CD14-positive monocyte (primary cell): ENCODE measurements at regions not wholly inside any gene's neighbourhood (a gene's known extent, or its start where the extent isn't known, plus 50 kb on each side); places are given as distances from the start of the nearest gene placed in this dataset.
A peak's percentile ranks its signal among the peaks of the same experiment; 100 is the strongest.

Source experiments
- DNase-seq, 3 donors: peaks; one replicate each; pipeline ENCODE4 v3.0.0-alpha.2; 2011 to 2022
- H2AFZ ChIP-seq: 2 replicates; pipeline ENCODE4 v1.6.0; 2012; ENCODE audit warnings: mild to moderate bottlenecking, low read depth, low read length, inconsistent platforms; ENCODE audit not compliant: insufficient read depth, poor library complexity, severe bottlenecking
- H3K27ac ChIP-seq, 2 donors: 1 replicate in 1 of 2; 2 replicates in 1 of 2; pipeline ENCODE4 v1.5.1; 2012 to 2013; ENCODE audit warnings: low read length in 2 of 2, control low read depth in 1 of 2, inconsistent platforms in 1 of 2, low read depth in 1 of 2, mild to moderate bottlenecking in 1 of 2
- H3K27me3 ChIP-seq, 2 donors: one replicate each; pipeline versions ENCODE4 v1.6.0 to v1.6.1; 2011 to 2013; ENCODE audit warnings: low read length in 2 of 2; ENCODE audit not compliant: control insufficient read depth in 2 of 2, insufficient read depth in 2 of 2
- H3K36me3 ChIP-seq, 2 donors: replicated peaks in 1 of 2; 1 replicate in 1 of 2; 2 replicates in 1 of 2; pipeline versions ENCODE4 v1.5.1 to v1.6.1; 2012 to 2013; ENCODE audit warnings: low read length in 2 of 2, control low read depth in 1 of 2, inconsistent platforms in 1 of 2, mild to moderate bottlenecking in 1 of 2; ENCODE audit not compliant: insufficient read depth in 2 of 2, control insufficient read depth in 1 of 2
- H3K4me1 ChIP-seq, 2 donors: 1 replicate in 1 of 2; 2 replicates in 1 of 2; pipeline versions ENCODE4 v1.5.1 to v1.6.1; 2012 to 2013; ENCODE audit warnings: low read length in 2 of 2, control low read depth in 1 of 2, inconsistent platforms in 1 of 2, mild to moderate bottlenecking in 1 of 2, moderate library complexity in 1 of 2; ENCODE audit not compliant: insufficient read depth in 2 of 2, control insufficient read depth in 1 of 2
- H3K4me2 ChIP-seq: replicated peaks from 2 replicates; pipeline ENCODE3; 2012; ENCODE audit warnings: low read length, moderate library complexity, mild to moderate bottlenecking; ENCODE audit not compliant: poor library complexity, severe bottlenecking; ENCODE audit errors: extremely low read depth
- H3K4me3 ChIP-seq, 3 experiments: fragments of 200-600 bp in 1 of 3; sonication (generic) in 1 of 3; replicated peaks in 1 of 3; 1 replicate in 2 of 3; 2 replicates in 1 of 3; pipeline ENCODE4 v1.5.1; 2011 to 2013; ENCODE audit warnings: low read length in 3 of 3, mild to moderate bottlenecking in 3 of 3, control low read depth in 2 of 3, low read depth in 2 of 3, inconsistent platforms in 1 of 3, moderate library complexity in 1 of 3
- H3K79me2 ChIP-seq: 2 replicates; pipeline ENCODE4 v1.6.0; 2012; ENCODE audit warnings: mild to moderate bottlenecking, control low read depth, inconsistent platforms, low read length, moderate library complexity; ENCODE audit not compliant: insufficient read depth
- H3K9ac ChIP-seq: 2 replicates; pipeline ENCODE4 v1.6.0; 2017; ENCODE audit warnings: low read length, mild to moderate bottlenecking; ENCODE audit not compliant: insufficient read depth, poor library complexity, severe bottlenecking
- H3K9me3 ChIP-seq, 2 donors: replicated peaks in 1 of 2; 1 replicate in 1 of 2; 2 replicates in 1 of 2; pipeline versions ENCODE4 v1.5.1 to v1.6.1; 2012 to 2013; ENCODE audit warnings: low read length in 2 of 2, control low read depth in 1 of 2; ENCODE audit not compliant: control insufficient read depth in 1 of 2, insufficient read depth in 1 of 2
- H4K20me1 ChIP-seq: 2 replicates; pipeline ENCODE4 v1.6.0; 2012; ENCODE audit warnings: mild to moderate bottlenecking, low read length, control low read depth, moderate library complexity; ENCODE audit not compliant: insufficient read depth
- H3K27ac Mint-ChIP-seq, 7 donors: one replicate each; pipeline ENCODE4 v1.8.0; 2020; ENCODE audit warnings: mild to moderate bottlenecking in 7 of 7, mixed read lengths in 7 of 7, moderate library complexity in 6 of 7, inconsistent platforms in 2 of 7
- H3K27me3 Mint-ChIP-seq, 3 donors: one replicate each; pipeline ENCODE4 v1.8.0; 2021 to 2022; ENCODE audit warnings: low read depth in 3 of 3, mild to moderate bottlenecking in 3 of 3, mixed read lengths in 3 of 3, moderate library complexity in 3 of 3, inconsistent platforms in 1 of 3
- H3K36me3 Mint-ChIP-seq, 2 donors: one replicate each; pipeline ENCODE4 v1.8.0; 2020; ENCODE audit warnings: mixed read lengths in 2 of 2, inconsistent platforms in 1 of 2, mild to moderate bottlenecking in 1 of 2
- H3K4me1 Mint-ChIP-seq: one replicate; pipeline ENCODE4 v1.8.0; 2020; ENCODE audit warnings: mild to moderate bottlenecking, mixed read lengths
- H3K4me3 Mint-ChIP-seq, 2 donors: one replicate each; pipeline ENCODE4 v1.8.0; 2020; ENCODE audit warnings: mild to moderate bottlenecking in 2 of 2, mixed read lengths in 2 of 2, moderate library complexity in 1 of 2
- H3K9me3 Mint-ChIP-seq, 7 donors: one replicate each; pipeline ENCODE4 v1.8.0; 2020 to 2022; ENCODE audit warnings: mixed read lengths in 7 of 7, mild to moderate bottlenecking in 6 of 7, moderate library complexity in 6 of 7, inconsistent platforms in 2 of 7
- WGBS: methylation state at CpG from one replicate; pipeline ENCODE4 v1.1.5; 2013; ENCODE audit warnings: missing lambda C conversion rate; ENCODE audit not compliant: insufficient coverage; 5-methylcytosine and 5-hydroxymethylcytosine counted together
- intact Hi-C, 2 donors: fragments of 100-400 bp; cut with micrococcal nuclease; formaldehyde crosslinking; loops; one replicate each; pipeline versions ENCODE4 v1.15.0 to v1.15.1; 2023
- TF ChIP-seq, protein P1 (sequence below): fragments of 200-600 bp; IDR thresholded peaks from one replicate; pipeline ENCODE4 v1.8.0; 2022; ENCODE audit warnings: antibody characterized with exemption, mild to moderate bottlenecking

DNA sequence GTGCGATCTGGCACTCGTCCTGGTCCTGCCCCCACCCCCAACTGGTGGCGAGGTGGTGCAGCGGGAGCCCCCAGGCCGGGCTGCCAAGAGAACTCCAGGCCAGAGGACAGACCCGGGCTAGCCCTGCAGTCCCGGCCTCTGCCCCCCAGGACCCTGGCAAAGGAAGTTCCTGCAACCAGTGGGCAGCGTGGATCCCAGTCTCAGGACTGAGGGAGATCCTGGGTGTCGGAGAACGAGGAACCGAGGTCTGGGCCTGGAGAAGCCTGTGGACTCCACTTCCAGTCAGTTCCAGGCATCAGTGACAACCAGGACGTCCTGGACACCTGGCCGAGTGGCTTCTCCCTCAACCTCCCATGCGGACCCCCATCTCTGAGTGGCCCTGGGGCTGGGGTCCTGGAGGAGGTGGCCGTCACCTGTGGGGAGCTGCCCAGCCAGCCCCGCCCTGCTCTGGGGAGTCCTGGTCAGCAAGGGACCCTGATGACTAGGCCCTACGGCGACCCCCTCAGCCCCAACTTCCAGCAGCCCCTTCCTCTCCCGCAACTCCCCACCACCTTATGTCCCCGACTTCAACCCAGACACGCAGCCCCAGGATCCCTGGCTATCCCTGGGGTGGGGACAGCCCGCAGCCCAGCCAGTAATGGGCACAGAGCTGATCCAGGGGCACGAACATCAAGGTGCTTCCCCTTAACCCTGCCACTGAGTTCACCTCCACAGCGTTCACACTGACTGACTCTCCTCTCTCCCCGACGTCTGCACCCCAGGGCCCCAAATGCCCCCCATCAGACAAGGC, 53.7 kb upstream of the NKX1-1 start:
- no peaks in the 10 kb centered on the region for H3K36me3 ChIP-seq
- H4K20me1 ChIP-seq = no peaks in the 10 kb centered on the region
- 66% methylated on average over 19 of the region's 26 CpGs for WGBS
- H2AFZ ChIP-seq = no peak overlapping the region
- no peaks in the 10 kb centered on the region for H3K79me2 ChIP-seq
- no peaks in the 10 kb centered on the region for H3K4me1 ChIP-seq
- intact Hi-C loops = no loop called here
- no peaks in the 10 kb centered on the region for H3K4me1 Mint-ChIP-seq
- no peak overlapping the region for H3K4me2 ChIP-seq
- H3K4me3 Mint-ChIP-seq = peak overlapping the region in 1 of 2 donors; percentile 31
- no peak for DNase-seq
- no peaks in the 10 kb centered on the region for H3K36me3 Mint-ChIP-seq
- peaks cover 0 to 20% of the 10 kb centered on the region in 2 donors for H3K27me3 ChIP-seq
- no peak overlapping the region for H3K9ac ChIP-seq
- H3K4me3 ChIP-seq = no peak overlapping the region
- H3K9me3 ChIP-seq = peaks cover 3 to 10% of the 10 kb centered on the region in 2 donors
- H3K27ac Mint-ChIP-seq = no peak overlapping the region
- TF ChIP-seq, protein P1, sequence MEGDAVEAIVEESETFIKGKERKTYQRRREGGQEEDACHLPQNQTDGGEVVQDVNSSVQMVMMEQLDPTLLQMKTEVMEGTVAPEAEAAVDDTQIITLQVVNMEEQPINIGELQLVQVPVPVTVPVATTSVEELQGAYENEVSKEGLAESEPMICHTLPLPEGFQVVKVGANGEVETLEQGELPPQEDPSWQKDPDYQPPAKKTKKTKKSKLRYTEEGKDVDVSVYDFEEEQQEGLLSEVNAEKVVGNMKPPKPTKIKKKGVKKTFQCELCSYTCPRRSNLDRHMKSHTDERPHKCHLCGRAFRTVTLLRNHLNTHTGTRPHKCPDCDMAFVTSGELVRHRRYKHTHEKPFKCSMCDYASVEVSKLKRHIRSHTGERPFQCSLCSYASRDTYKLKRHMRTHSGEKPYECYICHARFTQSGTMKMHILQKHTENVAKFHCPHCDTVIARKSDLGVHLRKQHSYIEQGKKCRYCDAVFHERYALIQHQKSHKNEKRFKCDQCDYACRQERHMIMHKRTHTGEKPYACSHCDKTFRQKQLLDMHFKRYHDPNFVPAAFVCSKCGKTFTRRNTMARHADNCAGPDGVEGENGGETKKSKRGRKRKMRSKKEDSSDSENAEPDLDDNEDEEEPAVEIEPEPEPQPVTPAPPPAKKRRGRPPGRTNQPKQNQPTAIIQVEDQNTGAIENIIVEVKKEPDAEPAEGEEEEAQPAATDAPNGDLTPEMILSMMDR = no peak
- peaks cover 3 to 20% (median 8%) of the 10 kb centered on the region in 7 donors for H3K9me3 Mint-ChIP-seq
- H3K27ac ChIP-seq = no peak overlapping the region
- H3K27me3 Mint-ChIP-seq = peaks cover 22 to 37% (median 24%) of the 10 kb centered on the region in 3 donors

DNA sequence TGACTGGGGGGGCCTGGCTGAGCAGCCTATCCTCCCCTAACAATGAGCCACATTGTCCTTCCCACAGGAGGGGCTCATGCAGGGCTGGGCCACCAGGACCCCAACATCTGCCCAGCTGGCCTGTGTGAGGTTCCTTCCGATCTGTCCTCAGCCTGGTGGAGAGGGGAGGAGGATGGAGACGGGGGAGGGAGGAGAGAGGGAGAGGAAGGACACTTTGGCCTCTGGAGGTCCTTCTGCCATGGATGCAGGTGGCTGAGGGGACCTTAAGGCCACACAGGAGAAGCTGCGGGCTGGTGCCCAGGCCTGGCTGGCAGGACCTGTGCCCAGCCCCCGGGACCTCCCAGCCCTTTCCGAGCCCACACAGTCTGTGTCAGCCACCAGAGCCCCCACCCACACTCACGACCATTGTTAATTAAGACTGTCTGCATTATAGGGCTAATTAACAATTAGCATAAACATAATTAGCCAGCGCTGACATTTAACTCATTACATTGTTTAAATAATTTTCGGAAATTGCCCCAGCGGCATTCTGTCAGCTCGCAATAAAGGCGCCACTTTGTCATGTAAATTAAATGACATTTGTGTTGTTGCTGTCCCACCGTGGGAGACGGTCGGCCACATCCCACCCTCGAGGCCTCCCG, 53.0 kb upstream of the NKX1-1 start:
- Histone ChIP-seq H3K4me3 (no peak overlapping the region), H4K20me1 (no peaks in the 10 kb centered on the region), H3K79me2 (no peaks in the 10 kb centered on the region), H3K36me3 (no peaks in the 10 kb centered on the region), H3K27me3 (peaks cover 0 to 20% of the 10 kb centered on the region in 2 donors), H2AFZ (no peak overlapping the region), H3K4me2 (no peak overlapping the region), H3K4me1 (no peaks in the 10 kb centered on the region), H3K9me3 (peaks cover 8 to 17% of the 10 kb centered on the region in 2 donors), H3K27ac (no peak overlapping the region), H3K9ac (no peak overlapping the region)
- DNase-seq = no peak
- TF ChIP-seq, protein P1 = no peak
- 72% methylated on average over 8 of the region's 16 CpGs for WGBS
- Mint-ChIP-seq H3K36me3 (no peaks in the 10 kb centered on the region), H3K4me1 (no peaks in the 10 kb centered on the region), H3K4me3 (no peak overlapping the region), H3K9me3 (peaks cover 4 to 20% (median 10%) of the 10 kb centered on the region in 7 donors), H3K27ac (no peak overlapping the region), H3K27me3 (peaks cover 22 to 37% (median 24%) of the 10 kb centered on the region in 3 donors)
- intact Hi-C loops = no loop called here
